Vagina (tissue), 2 donors: ENCODE measurements at regions not wholly inside any gene's neighbourhood (a gene's known extent, or its start where the extent isn't known, plus 50 kb on each side); places are given as distances from the start of the nearest gene placed in this dataset.

Source experiments
- DNase-seq, 2 donors: peaks; one replicate each; pipeline ENCODE4 v3.0.0-alpha.2; 2017; ENCODE audit errors: extremely low spot score in 2 of 2
- H3K27ac ChIP-seq: fragments of 200-600 bp; sonication (generic); one replicate; pipeline ENCODE4 v1.5.1; 2019
- H3K27me3 ChIP-seq: fragments of 200-600 bp; sonication (generic); one replicate; pipeline ENCODE4 v1.5.1; 2019
- H3K36me3 ChIP-seq, 2 donors: fragments of 200-600 bp; sonication (generic); one replicate each; pipeline ENCODE4 v1.5.1; 2017 to 2019
- H3K4me1 ChIP-seq: fragments of 200-600 bp; sonication (generic); one replicate; pipeline ENCODE4 v1.5.1; 2019
- H3K4me3 ChIP-seq, 2 donors: fragments of 200-600 bp; sonication (generic); 1 replicate in 1 of 2; 2 replicates in 1 of 2; pipeline ENCODE4 v1.5.1; 2016 to 2019
- H3K9me3 ChIP-seq: fragments of 200-600 bp; sonication (generic); one replicate; pipeline ENCODE4 v1.5.1; 2019
- POLR2A ChIP-seq, 2 donors: fragments of 450-650 bp; IDR thresholded peaks; one replicate each; pipeline ENCODE4 v1.6.1; 2017; ENCODE audit warnings: antibody characterized with exemption in 2 of 2, mild to moderate bottlenecking in 2 of 2, moderate library complexity in 2 of 2
- POLR2AphosphoS5 ChIP-seq, 2 donors: sonication (generic); formaldehyde crosslinking; IDR thresholded peaks; one replicate each; pipeline ENCODE4 v1.9.0; 2017; ENCODE audit warnings: antibody characterized with exemption in 2 of 2, mild to moderate bottlenecking in 2 of 2, low read depth in 1 of 2; ENCODE audit not compliant: insufficient read depth in 1 of 2
- intact Hi-C: fragments of 100-400 bp; cut with DNase I; formaldehyde crosslinking; loops from one replicate; pipeline ENCODE4 v1.15.1; 2023
- TF ChIP-seq, protein P1 (sequence below), 3 experiments: fragments of 450-650 bp in 2 of 3; fragments of 200-600 bp in 1 of 3; sonication (generic) in 1 of 3; IDR thresholded peaks; one replicate each; pipeline ENCODE4 v1.5.1; 2017 to 2019; ENCODE audit warnings: antibody characterized with exemption in 3 of 3, mild to moderate bottlenecking in 2 of 3, moderate library complexity in 2 of 3

DNA sequence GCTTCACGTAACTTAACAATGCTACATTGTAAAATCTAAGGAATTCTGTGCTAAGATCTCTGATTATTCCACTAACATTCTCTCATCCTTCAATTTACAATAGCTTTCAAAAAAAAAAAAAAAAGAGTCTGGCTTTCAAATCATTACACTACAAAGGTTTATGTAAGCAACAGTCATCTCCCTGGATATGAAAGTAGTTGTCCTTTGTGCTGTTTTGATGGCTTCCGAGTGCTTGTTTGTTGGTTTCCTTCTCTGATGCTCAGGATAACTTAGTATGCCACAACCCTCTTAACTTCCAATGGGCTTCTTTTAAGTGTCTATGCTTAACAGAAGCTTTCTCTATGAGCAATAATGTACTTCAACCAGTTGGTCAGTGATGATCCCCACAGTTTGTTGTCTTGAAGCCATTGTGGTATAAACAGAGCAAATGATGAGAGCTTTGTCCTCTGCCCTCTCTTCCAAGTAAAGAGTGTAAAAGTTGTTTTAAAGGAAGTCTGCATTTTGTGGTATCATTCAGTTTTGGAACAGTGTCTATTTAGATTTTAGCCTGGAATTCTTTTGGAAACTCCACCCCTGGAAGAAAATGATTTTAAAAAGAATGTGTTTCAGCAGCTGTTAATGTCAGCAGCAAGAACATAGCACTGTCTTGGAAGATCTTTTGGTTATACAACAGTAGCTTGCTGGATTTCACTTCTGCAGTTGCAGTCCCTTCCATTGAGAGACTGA lies 396.1 kb upstream of the RGS6 start:
- Histone ChIP-seq H3K27ac (no peak overlapping the region), H3K4me3 (no peak overlapping the region), H3K27me3 (no peaks in the 10 kb centered on the region), H3K4me1 (peaks cover 28% of the 10 kb centered on the region), H3K9me3 (no peaks in the 10 kb centered on the region), H3K36me3 (no peaks in the 10 kb centered on the region)
- no peak for TF ChIP-seq POLR2AphosphoS5 (IDR thresholded peaks at IDR 0.05; ENCODE audit: insufficient read depth in 1 of 2, low read depth in 1 of 2)
- intact Hi-C loops: no loop called here
- no peak for DNase-seq

DNA sequence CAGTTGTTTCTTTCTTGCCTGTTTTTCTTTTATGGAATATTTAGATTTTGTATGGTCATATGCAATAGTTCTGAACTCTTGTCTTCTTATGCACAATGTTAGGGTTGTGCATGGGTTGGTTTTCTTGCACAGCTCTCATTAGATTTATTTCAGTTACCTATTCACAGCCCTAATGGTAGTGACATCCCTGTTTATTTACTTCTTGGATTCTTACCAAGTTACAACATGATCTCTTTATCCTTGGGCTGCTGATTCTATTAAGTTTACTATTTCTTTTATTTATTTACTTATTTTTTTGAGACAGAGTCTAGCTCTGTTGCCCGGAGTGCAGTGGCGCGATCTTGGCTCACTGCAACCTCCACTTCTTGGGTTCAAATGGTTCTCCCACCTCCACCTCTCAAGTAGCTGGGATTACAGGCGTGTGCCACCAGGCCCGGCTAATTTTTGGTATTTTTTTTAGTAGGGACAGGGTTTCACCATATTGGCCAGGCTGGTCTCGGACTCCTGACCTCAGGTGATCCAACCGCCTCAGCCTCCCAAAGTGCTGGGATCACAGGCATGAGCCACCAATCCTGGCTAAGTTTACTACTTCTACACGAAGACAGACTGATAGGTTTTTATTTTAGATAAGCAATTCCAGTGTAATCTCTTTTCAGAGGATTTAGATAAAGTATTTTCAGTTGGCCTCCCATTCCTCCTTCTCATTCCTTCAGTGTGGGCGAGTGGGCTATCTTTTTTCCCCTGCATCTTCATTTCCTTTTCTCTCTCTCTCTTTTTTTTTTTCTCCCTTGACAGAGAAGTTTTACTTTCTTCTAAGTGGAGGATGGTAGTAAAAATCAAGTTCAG lies 395.1 kb upstream of the RGS6 start:
- Histone ChIP-seq H3K36me3 (no peaks in the 10 kb centered on the region), H3K9me3 (no peaks in the 10 kb centered on the region), H3K27ac (no peak overlapping the region), H3K4me3 (no peak overlapping the region), H3K27me3 (no peaks in the 10 kb centered on the region), H3K4me1 (peaks cover 26% of the 10 kb centered on the region)
- DNase-seq: no peak
- TF ChIP-seq POLR2A (IDR thresholded peaks at IDR 0.05) (no peak), POLR2AphosphoS5 (IDR thresholded peaks at IDR 0.05; ENCODE audit: insufficient read depth in 1 of 2, low read depth in 1 of 2) (no peak)
- TF ChIP-seq, protein P1, sequence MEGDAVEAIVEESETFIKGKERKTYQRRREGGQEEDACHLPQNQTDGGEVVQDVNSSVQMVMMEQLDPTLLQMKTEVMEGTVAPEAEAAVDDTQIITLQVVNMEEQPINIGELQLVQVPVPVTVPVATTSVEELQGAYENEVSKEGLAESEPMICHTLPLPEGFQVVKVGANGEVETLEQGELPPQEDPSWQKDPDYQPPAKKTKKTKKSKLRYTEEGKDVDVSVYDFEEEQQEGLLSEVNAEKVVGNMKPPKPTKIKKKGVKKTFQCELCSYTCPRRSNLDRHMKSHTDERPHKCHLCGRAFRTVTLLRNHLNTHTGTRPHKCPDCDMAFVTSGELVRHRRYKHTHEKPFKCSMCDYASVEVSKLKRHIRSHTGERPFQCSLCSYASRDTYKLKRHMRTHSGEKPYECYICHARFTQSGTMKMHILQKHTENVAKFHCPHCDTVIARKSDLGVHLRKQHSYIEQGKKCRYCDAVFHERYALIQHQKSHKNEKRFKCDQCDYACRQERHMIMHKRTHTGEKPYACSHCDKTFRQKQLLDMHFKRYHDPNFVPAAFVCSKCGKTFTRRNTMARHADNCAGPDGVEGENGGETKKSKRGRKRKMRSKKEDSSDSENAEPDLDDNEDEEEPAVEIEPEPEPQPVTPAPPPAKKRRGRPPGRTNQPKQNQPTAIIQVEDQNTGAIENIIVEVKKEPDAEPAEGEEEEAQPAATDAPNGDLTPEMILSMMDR (IDR thresholded peaks at IDR 0.05): no peak
- intact Hi-C loops: no loop called here

GRCh38 chr14:71538288-71538687 lies 393.9 kb upstream of the RGS6 start:
- TF ChIP-seq, protein P1 (IDR thresholded peaks at IDR 0.05): no peak
- TF ChIP-seq POLR2AphosphoS5 (IDR thresholded peaks at IDR 0.05; ENCODE audit: insufficient read depth in 1 of 2, low read depth in 1 of 2) (no peak), POLR2A (IDR thresholded peaks at IDR 0.05) (no peak)
- H3K27me3 ChIP-seq: no peaks in the 10 kb centered on the region
- no peak for DNase-seq
- no peak overlapping the region for H3K27ac ChIP-seq
- no peaks in the 10 kb centered on the region for H3K36me3 ChIP-seq
- H3K4me1 ChIP-seq: peaks cover 18% of the 10 kb centered on the region
- intact Hi-C loops: no loop called here
- no peaks in the 10 kb centered on the region for H3K9me3 ChIP-seq
- H3K4me3 ChIP-seq: no peak overlapping the region

DNA sequence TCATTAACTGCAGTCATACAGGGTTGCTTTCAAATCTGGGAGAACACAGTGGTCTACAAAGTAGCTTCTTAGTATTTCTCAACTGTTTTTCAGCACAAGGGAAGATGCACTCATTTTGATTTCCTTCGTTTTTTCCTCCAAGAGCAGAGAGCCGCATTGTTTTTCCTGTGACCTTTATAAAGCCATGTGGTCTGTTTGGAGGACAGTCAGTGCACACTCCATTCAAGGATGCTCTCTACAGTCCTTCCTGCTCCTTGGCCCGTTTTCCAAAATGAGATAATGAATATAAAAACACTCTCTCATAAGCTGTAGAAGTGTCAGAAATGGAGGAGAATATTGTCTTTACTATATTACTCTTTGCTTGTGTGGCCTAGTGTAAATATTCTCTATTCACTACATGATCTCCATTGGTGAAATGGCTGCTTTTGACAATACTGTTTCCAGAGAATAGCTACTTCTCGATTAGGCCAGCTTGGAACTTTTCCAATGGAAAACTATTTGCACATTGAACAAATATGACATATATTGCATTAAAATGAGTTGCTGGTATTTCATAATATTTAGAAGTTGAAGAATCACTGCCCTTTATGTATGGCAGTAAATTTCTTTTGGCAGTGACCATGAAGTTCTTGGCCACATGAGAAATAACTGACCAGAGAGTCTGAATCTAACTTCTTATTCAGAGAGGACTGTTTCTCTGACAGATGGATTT lies 393.1 kb upstream of the RGS6 start:
- H3K4me1 ChIP-seq: peaks cover 18% of the 10 kb centered on the region
- TF ChIP-seq POLR2AphosphoS5 (IDR thresholded peaks at IDR 0.05; ENCODE audit: insufficient read depth in 1 of 2, low read depth in 1 of 2) (no peak), POLR2A (IDR thresholded peaks at IDR 0.05) (no peak)
- TF ChIP-seq, protein P1 (IDR thresholded peaks at IDR 0.05): no peak

DNA sequence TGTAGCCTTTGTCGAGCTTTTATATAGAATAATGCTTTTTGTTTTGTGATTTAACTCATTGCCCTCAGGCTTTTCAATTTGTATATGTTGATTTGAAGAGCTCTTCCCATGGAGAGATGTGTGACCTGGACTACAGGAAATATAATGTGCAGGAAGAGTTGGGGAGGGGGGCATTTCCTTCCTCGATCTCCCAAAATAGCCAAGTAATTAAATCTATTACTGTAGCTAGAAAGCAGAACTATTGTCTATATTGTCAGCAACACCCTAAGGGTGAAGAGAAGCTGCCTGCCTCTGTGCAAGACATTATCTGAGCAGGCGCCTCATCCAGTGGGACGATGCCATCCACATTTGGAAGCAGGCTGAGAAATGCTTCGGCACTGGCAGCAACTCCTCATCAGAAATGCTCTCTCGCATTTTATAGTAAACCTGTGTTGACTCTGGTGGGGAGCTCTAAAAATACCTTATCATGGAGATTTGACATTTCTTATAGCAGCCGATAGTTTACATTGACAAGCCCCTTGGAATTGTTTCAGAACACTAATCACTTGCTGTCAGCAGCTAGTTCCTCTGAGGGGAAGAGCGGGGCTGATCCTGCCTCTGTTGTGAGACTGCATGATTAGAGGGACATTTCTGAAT lies 392.5 kb upstream of the RGS6 start:
- Histone ChIP-seq H3K4me1 (peaks cover 18% of the 10 kb centered on the region), H3K27me3 (no peaks in the 10 kb centered on the region), H3K4me3 (no peak overlapping the region), H3K36me3 (no peaks in the 10 kb centered on the region), H3K9me3 (no peaks in the 10 kb centered on the region), H3K27ac (no peak overlapping the region)
- TF ChIP-seq, protein P1 (IDR thresholded peaks at IDR 0.05): no peak
- no peak for TF ChIP-seq POLR2A (IDR thresholded peaks at IDR 0.05)
- intact Hi-C loops: no loop called here
- DNase-seq: no peak

More for the DNA sequence above, 393.1 kb upstream of the RGS6 start:
- Histone ChIP-seq H3K4me3 (no peak overlapping the region), H3K36me3 (no peaks in the 10 kb centered on the region), H3K27ac (no peak overlapping the region), H3K9me3 (no peaks in the 10 kb centered on the region), H3K27me3 (no peaks in the 10 kb centered on the region)
- DNase-seq: no peak
- intact Hi-C loops: no loop called here
